Neuronal stem cell (in vitro differentiated cells): ENCODE measurements at regions not wholly inside any gene's neighbourhood (a gene's known extent, or its start where the extent isn't known, plus 50 kb on each side); places are given as distances from the start of the nearest gene placed in this dataset.
A peak's percentile ranks its signal among the peaks of the same experiment; 100 is the strongest.

Experiments
- DNase-seq: peaks from one replicate; pipeline ENCODE4 v3.0.0-alpha.2; 2013; ENCODE audit warnings: low spot score
- H2AFZ ChIP-seq: one replicate; pipeline ENCODE4 v1.6.1; 2013; ENCODE audit warnings: mild to moderate bottlenecking, low read length, inconsistent platforms
- H2AK5ac ChIP-seq: 2 replicates; pipeline ENCODE4 v1.6.1; 2013; ENCODE audit warnings: low read depth, mild to moderate bottlenecking, inconsistent platforms, low read length, moderate library complexity, mixed read lengths
- H2BK120ac ChIP-seq: 2 replicates; pipeline ENCODE4 v1.6.1; 2013; ENCODE audit warnings: low read depth, mild to moderate bottlenecking, inconsistent platforms, low read length, moderate library complexity, mixed read lengths
- H2BK12ac ChIP-seq: one replicate; pipeline ENCODE4 v1.6.1; 2013; ENCODE audit warnings: low read length, inconsistent platforms
- H2BK15ac ChIP-seq: 2 replicates; pipeline ENCODE4 v1.6.1; 2013; ENCODE audit warnings: mild to moderate bottlenecking, low read length, inconsistent platforms, mixed read lengths
- H2BK5ac ChIP-seq: one replicate; pipeline ENCODE4 v1.6.1; 2013; ENCODE audit warnings: inconsistent platforms, mild to moderate bottlenecking, low read length, moderate library complexity
- H3K14ac ChIP-seq: one replicate; pipeline ENCODE4 v1.6.1; 2013; ENCODE audit warnings: low read length, inconsistent platforms
- H3K18ac ChIP-seq: 2 replicates; pipeline ENCODE4 v1.6.1; 2013; ENCODE audit warnings: low read length, inconsistent platforms
- H3K23ac ChIP-seq: 2 replicates; pipeline ENCODE4 v1.6.1; 2013; ENCODE audit warnings: low read depth, mild to moderate bottlenecking, mixed read lengths, low read length, inconsistent platforms; ENCODE audit not compliant: poor library complexity
- H3K27ac ChIP-seq: replicated peaks from 3 replicates; pipeline ENCODE4 v1.5.1; 2013; ENCODE audit warnings: low read length, inconsistent platforms
- H3K27me3 ChIP-seq, 3 experiments: 2 replicates each; pipeline ENCODE4 v1.6.1; 2013; ENCODE audit warnings: low read length in 3 of 3, mild to moderate bottlenecking in 2 of 3, inconsistent platforms in 1 of 3, low read depth in 1 of 3, mixed read lengths in 1 of 3, moderate library complexity in 1 of 3; ENCODE audit not compliant: control insufficient read depth in 3 of 3, insufficient read depth in 3 of 3
- H3K36me3 ChIP-seq, 2 donors: replicated peaks in 1 of 2; 2 replicates each; pipeline ENCODE4 v1.6.1; 2013; ENCODE audit warnings: low read length in 2 of 2; ENCODE audit not compliant: control insufficient read depth in 2 of 2, insufficient read depth in 2 of 2
- H3K4ac ChIP-seq: 2 replicates; pipeline ENCODE4 v1.6.1; 2013; ENCODE audit warnings: inconsistent platforms, mild to moderate bottlenecking, low read length, moderate library complexity
- H3K4me1 ChIP-seq, 2 donors: 1 replicate in 1 of 2; 2 replicates in 1 of 2; pipeline ENCODE4 v1.6.1; 2013; ENCODE audit warnings: low read length in 2 of 2, low read depth in 1 of 2; ENCODE audit not compliant: control insufficient read depth in 2 of 2, insufficient read depth in 1 of 2
- H3K4me2 ChIP-seq: one replicate; pipeline ENCODE4 v1.6.1; 2013; ENCODE audit warnings: mild to moderate bottlenecking, low read length, inconsistent platforms; ENCODE audit not compliant: insufficient read depth, poor library complexity, severe bottlenecking
- H3K4me3 ChIP-seq, 2 donors: 2 replicates each; pipeline ENCODE4 v1.5.1; 2013; ENCODE audit warnings: low read length in 2 of 2, mild to moderate bottlenecking in 2 of 2, inconsistent platforms in 1 of 2, moderate library complexity in 1 of 2
- H3K79me1 ChIP-seq: one replicate; pipeline ENCODE4 v1.6.1; 2013; ENCODE audit warnings: low read depth, mild to moderate bottlenecking, inconsistent platforms, low read length, moderate library complexity
- H3K9ac ChIP-seq: one replicate; pipeline ENCODE4 v1.6.1; 2013; ENCODE audit warnings: mild to moderate bottlenecking, low read depth, low read length, inconsistent platforms; ENCODE audit not compliant: poor library complexity
- H3K9me3 ChIP-seq, 2 donors: replicated peaks in 1 of 2; 2 replicates each; pipeline versions ENCODE3 to v1.6.1; 2013; ENCODE audit warnings: low read length in 2 of 2, mild to moderate bottlenecking in 2 of 2, inconsistent platforms in 1 of 2, low read depth in 1 of 2, mixed read lengths in 1 of 2, moderate library complexity in 1 of 2; ENCODE audit not compliant: control insufficient read depth in 2 of 2, insufficient read depth in 1 of 2
- H4K8ac ChIP-seq: one replicate; pipeline ENCODE4 v1.6.1; 2013; ENCODE audit warnings: low read depth, mild to moderate bottlenecking, inconsistent platforms, low read length, moderate library complexity
- H4K91ac ChIP-seq: one replicate; pipeline ENCODE4 v1.6.1; 2013; ENCODE audit warnings: low read length, low read depth, mild to moderate bottlenecking, inconsistent platforms; ENCODE audit not compliant: poor library complexity
- WGBS, 2 donors: extraction: QIAGEN DNeasy Blood & Tissue Kit; methylation state at CpG; one replicate each; pipeline ENCODE4 v1.1.7; 2013; ENCODE audit warnings: missing lambda C conversion rate in 2 of 2, mixed read lengths in 1 of 2; ENCODE audit not compliant: insufficient read length in 2 of 2, insufficient replicate concordance in 1 of 2; ENCODE audit errors: extremely low coverage in 2 of 2; 5-methylcytosine and 5-hydroxymethylcytosine counted together

DNA sequence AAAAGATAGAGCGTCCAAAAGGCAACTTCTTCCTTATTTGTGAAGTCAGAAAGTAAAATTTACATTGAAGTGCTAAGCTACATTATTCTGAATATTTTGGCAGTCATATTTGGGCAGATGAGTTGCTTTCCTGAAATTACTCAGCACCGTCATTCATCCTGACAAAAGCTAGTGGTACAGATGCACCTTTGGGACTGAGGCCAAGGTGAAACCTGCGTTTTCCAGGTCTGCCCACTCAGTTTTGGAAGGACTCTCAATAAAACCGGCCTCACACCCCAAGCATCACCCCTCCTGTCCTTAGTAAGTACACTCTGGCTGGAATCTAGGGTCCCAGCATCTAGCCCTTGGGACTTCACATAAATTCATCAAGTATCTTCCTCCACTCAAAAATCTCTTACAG lies 187.5 kb downstream of the TM9SF2 start:
- no peak overlapping the region for H3K4me2 ChIP-seq
- H3K4ac ChIP-seq: no peak overlapping the region
- H3K23ac ChIP-seq: no peak overlapping the region
- H4K91ac ChIP-seq: no peak overlapping the region
- WGBS, 2 donors: no CpG with 5 or more reads among the region's 4 CpGs
- no peak overlapping the region for H2BK15ac ChIP-seq
- H2AK5ac ChIP-seq: no peak overlapping the region
- H3K9me3 ChIP-seq: peaks cover 0 to 5% of the 10 kb centered on the region in 2 donors
- H3K4me3 ChIP-seq: no peak overlapping the region
- no peak overlapping the region for H3K14ac ChIP-seq
- no peak overlapping the region for H2BK120ac ChIP-seq
- no peak for DNase-seq
- no peaks in the 10 kb centered on the region for H3K36me3 ChIP-seq
- H2BK5ac ChIP-seq: no peak overlapping the region
- peak overlapping the region; percentile 53 for H3K27ac ChIP-seq
- no peak overlapping the region for H4K8ac ChIP-seq
- no peak overlapping the region for H2AFZ ChIP-seq
- H3K4me1 ChIP-seq: peaks cover 31 to 51% of the 10 kb centered on the region in 2 donors
- no peaks in the 10 kb centered on the region for H3K79me1 ChIP-seq
- no peaks in the 10 kb centered on the region for H3K27me3 ChIP-seq
- no peak overlapping the region for H3K9ac ChIP-seq
- H2BK12ac ChIP-seq: peak overlapping the region; percentile 4
- peak overlapping the region; percentile 1 for H3K18ac ChIP-seq

- DNase-seq: peak; percentile 64
- Histone ChIP-seq H3K27ac (peak overlapping the region; percentile 9), H2BK12ac (no peak overlapping the region), H2AFZ (no peak overlapping the region), H3K14ac (no peak overlapping the region), H3K27me3 (no peaks in the 10 kb centered on the region), H3K4me2 (no peak overlapping the region), H3K79me1 (no peaks in the 10 kb centered on the region), H3K4me1 (peaks cover 26 to 48% of the 10 kb centered on the region in 2 donors), H3K18ac (no peak overlapping the region), H3K36me3 (no peaks in the 10 kb centered on the region), H3K4me3 (no peak overlapping the region), H3K9me3 (peaks cover 0 to 4% of the 10 kb centered on the region in 2 donors), H2BK5ac (no peak overlapping the region), H2BK120ac (no peak overlapping the region), H3K4ac (no peak overlapping the region), H3K9ac (no peak overlapping the region), H4K8ac (no peak overlapping the region), H2BK15ac (no peak overlapping the region), H3K23ac (no peak overlapping the region), H2AK5ac (no peak overlapping the region), H4K91ac (no peak overlapping the region)
- no CpG with 5 or more reads among the region's 5 CpGs for WGBS, 2 donors
Measured at GRCh38 chr13:99687723-99688397, 186.6 kb downstream of the TM9SF2 start.

GRCh38 chr13:99686944-99687411 lies 185.7 kb downstream of the TM9SF2 start:
- H2BK5ac ChIP-seq: no peak overlapping the region
- no peaks in the 10 kb centered on the region for H3K79me1 ChIP-seq
- no peak overlapping the region for H3K4ac ChIP-seq
- H3K4me3 ChIP-seq: no peak overlapping the region
- no peak overlapping the region for H2BK15ac ChIP-seq
- H3K18ac ChIP-seq: no peak overlapping the region
- no peak overlapping the region for H2BK120ac ChIP-seq
- H3K14ac ChIP-seq: no peak overlapping the region
- no peaks in the 10 kb centered on the region for H3K9me3 ChIP-seq
- no CpG with 5 or more reads among the region's 6 CpGs for WGBS, 2 donors
- no peak overlapping the region for H4K91ac ChIP-seq
- H3K4me2 ChIP-seq: peak overlapping the region; percentile 20
- peaks cover 25 to 48% of the 10 kb centered on the region in 2 donors for H3K4me1 ChIP-seq
- H2AK5ac ChIP-seq: no peak overlapping the region
- H3K23ac ChIP-seq: no peak overlapping the region
- H3K27me3 ChIP-seq: no peaks in the 10 kb centered on the region
- DNase-seq: no peak
- no peak overlapping the region for H4K8ac ChIP-seq
- H2AFZ ChIP-seq: peak overlapping the region; percentile 35
- no peak overlapping the region for H2BK12ac ChIP-seq
- peak overlapping the region; percentile 72 for H3K27ac ChIP-seq
- H3K36me3 ChIP-seq: no peaks in the 10 kb centered on the region
- H3K9ac ChIP-seq: no peak overlapping the region

DNA sequence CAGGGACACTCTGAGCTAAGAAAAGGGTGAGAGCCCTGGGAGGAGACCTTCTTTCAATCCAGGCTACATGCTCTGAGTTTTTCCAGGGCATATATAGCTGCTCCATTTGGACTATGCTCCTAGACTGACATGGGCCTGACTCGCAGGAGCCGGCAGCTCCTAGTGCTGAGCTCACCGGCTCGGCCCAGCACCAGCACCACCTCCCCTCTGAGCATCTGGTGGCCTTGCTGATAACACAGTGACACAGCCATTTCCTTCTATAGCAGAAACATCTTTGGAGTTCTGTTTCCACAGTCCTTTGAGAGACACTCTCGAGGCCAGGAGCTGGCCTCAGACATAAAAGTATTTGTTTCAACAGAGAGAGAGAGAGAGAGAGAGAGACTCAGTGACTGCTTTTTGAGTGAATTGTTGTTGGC lies 184.9 kb downstream of the TM9SF2 start:
- no peak for DNase-seq
- H3K27me3 ChIP-seq: no peaks in the 10 kb centered on the region
- H3K79me1 ChIP-seq: no peaks in the 10 kb centered on the region
- H3K9ac ChIP-seq: no peak overlapping the region
- no CpG with 5 or more reads among the region's 5 CpGs for WGBS, 2 donors
- H2BK12ac ChIP-seq: no peak overlapping the region
- H3K23ac ChIP-seq: no peak overlapping the region
- H2AFZ ChIP-seq: peak overlapping the region; percentile 35
- no peak overlapping the region for H3K4ac ChIP-seq
- H2BK120ac ChIP-seq: no peak overlapping the region
- peak overlapping the region; percentile 84 for H3K27ac ChIP-seq
- H3K4me3 ChIP-seq: no peak overlapping the region
- no peaks in the 10 kb centered on the region for H3K9me3 ChIP-seq
- no peak overlapping the region for H2AK5ac ChIP-seq
- no peak overlapping the region for H2BK15ac ChIP-seq
- peak overlapping the region; percentile 86 for H3K18ac ChIP-seq
- no peak overlapping the region for H4K91ac ChIP-seq
- peaks cover 20 to 48% of the 10 kb centered on the region in 2 donors for H3K4me1 ChIP-seq
- no peaks in the 10 kb centered on the region for H3K36me3 ChIP-seq
- H3K4me2 ChIP-seq: no peak overlapping the region
- no peak overlapping the region for H2BK5ac ChIP-seq
- H3K14ac ChIP-seq: no peak overlapping the region
- no peak overlapping the region for H4K8ac ChIP-seq
